ENCODE measurements at regions not wholly inside any gene's neighbourhood (a gene's known extent, or its start where the extent isn't known, plus 50 kb on each side); places are given as distances from the start of the nearest gene placed in this dataset.

- peak; percentile 78 for DNase-seq (ENCODE audit: low read depth, low spot score)
Observed at GRCh38 chr2:16507655-16508489, 157.8 kb downstream of the CYRIA start.

- no peak for DNase-seq (ENCODE audit: low read depth, low spot score)
Observed at GRCh38 chr2:16506366-16506765, 159.3 kb downstream of the CYRIA start.

- no peak for DNase-seq (ENCODE audit: low read depth, low spot score)
Observed at GRCh38 chr2:16496426-16497388, 168.9 kb downstream of the CYRIA start.

GRCh38 chr2:16495509-16496208, 170.0 kb downstream of the CYRIA start:
- DNase-seq (ENCODE audit: low read depth, low spot score): no peak

GRCh38 chr2:16494836-16495508, 170.7 kb downstream of the CYRIA start:
- no peak for DNase-seq (ENCODE audit: low read depth, low spot score)

GRCh38 chr2:16493788-16494187, 171.8 kb downstream of the CYRIA start:
- no peak for DNase-seq (ENCODE audit: low read depth, low spot score)

GRCh38 chr2:16487686-16488085, 177.9 kb downstream of the CYRIA start:
- DNase-seq (ENCODE audit: low read depth, low spot score): peak; percentile 67

- DNase-seq (ENCODE audit: low read depth, low spot score): no peak
Observed at GRCh38 chr2:16485251-16485650, 180.4 kb downstream of the CYRIA start.

- DNase-seq (ENCODE audit: low read depth, low spot score): no peak
Observed at GRCh38 chr2:16482460-16482859, 183.2 kb downstream of the CYRIA start.

GRCh38 chr2:16481351-16481750, 184.3 kb downstream of the CYRIA start:
- DNase-seq (ENCODE audit: low read depth, low spot score): no peak

GRCh38 chr2:16479721-16480120, 185.9 kb downstream of the CYRIA start:
- no peak for DNase-seq (ENCODE audit: low read depth, low spot score)

GRCh38 chr2:16478434-16479210, 187.0 kb downstream of the CYRIA start:
- DNase-seq (ENCODE audit: low read depth, low spot score): peak; percentile 56

GRCh38 chr2:16477648-16478047, 188.0 kb downstream of the CYRIA start:
- DNase-seq (ENCODE audit: low read depth, low spot score): no peak

GRCh38 chr2:16476866-16477265, 188.8 kb downstream of the CYRIA start:
- no peak for DNase-seq (ENCODE audit: low read depth, low spot score)

GRCh38 chr2:16475986-16476567, 189.6 kb downstream of the CYRIA start:
- DNase-seq (ENCODE audit: low read depth, low spot score): no peak

GRCh38 chr2:16475586-16475985, 190.0 kb downstream of the CYRIA start:
- peak; percentile 5 for DNase-seq (ENCODE audit: low read depth, low spot score)

GRCh38 chr2:16473575-16473974, 192.1 kb downstream of the CYRIA start:
- DNase-seq (ENCODE audit: low read depth, low spot score): no peak

- DNase-seq (ENCODE audit: low read depth, low spot score): no peak
Observed at GRCh38 chr2:16470936-16471490, 194.6 kb downstream of the CYRIA start.

- DNase-seq (ENCODE audit: low read depth, low spot score): no peak
Observed at GRCh38 chr2:16466821-16467151, 198.8 kb downstream of the CYRIA start.

Measured in astrocyte of the hippocampus (primary cell).